ENCODE measurements at regions not wholly inside any gene's neighbourhood (a gene's known extent, or its start where the extent isn't known, plus 50 kb on each side); places are given as distances from the start of the nearest gene placed in this dataset.

GRCh38 chr4:189510601-189511000 lies 430.1 kb upstream of the FRG1 start:
- Histone ChIP-seq H3K79me2 (ENCODE audit: control insufficient read depth, insufficient read depth, low read length) (no peaks in the 10 kb centered on the region), H4K20me1 (ENCODE audit: control insufficient read depth, extremely low read depth, insufficient read depth, low read length) (no peaks in the 10 kb centered on the region), H3K36me3 (ENCODE audit: control insufficient read depth, insufficient read depth, low read length) (no peaks in the 10 kb centered on the region), H2AFZ (ENCODE audit: low read length) (no peak overlapping the region), H3K4me2 (ENCODE audit: extremely low read depth, insufficient read depth, low read length) (no peak overlapping the region), H3K27ac (ENCODE audit: insufficient read depth, low read length) (no peak overlapping the region), H3K9ac (ENCODE audit: insufficient read depth, low read length) (no peak overlapping the region), H3K4me3 (replicated peaks in 1 of 4; ENCODE audit: control extremely low read depth in 1 of 4, insufficient read depth in 1 of 4, low read depth in 3 of 4, low read length in 4 of 4) (no peak overlapping the region), H3K9me3 (ENCODE audit: control insufficient read depth, insufficient read depth, low read depth, low read length) (no peaks in the 10 kb centered on the region), H3K27me3 (ENCODE audit: control insufficient read depth, insufficient read depth, low read length) (no peaks in the 10 kb centered on the region), H3K4me1 (ENCODE audit: control insufficient read depth, extremely low read depth, insufficient read depth, low read length) (no peaks in the 10 kb centered on the region)
- TF ChIP-seq CTCF (conservative IDR thresholded peaks at IDR 0.05 in 1 of 2, IDR thresholded peaks at IDR 0.05 in 1 of 2; ENCODE audit: low read depth in 1 of 2, low read length in 2 of 2) (no peak), EZH2 (IDR thresholded peaks at IDR 0.05; ENCODE audit: low read length, missing control alignments) (no peak)
- no peak for DNase-seq (ENCODE audit: low read depth in 2 of 2)

- no peaks in the 10 kb centered on the region for H3K36me3 ChIP-seq (ENCODE audit: control insufficient read depth, insufficient read depth, low read length)
- H3K9ac ChIP-seq (ENCODE audit: insufficient read depth, low read length): no peak overlapping the region
- no peak for DNase-seq (ENCODE audit: low read depth in 2 of 2)
- no peak overlapping the region for H3K27ac ChIP-seq (ENCODE audit: insufficient read depth, low read length)
- H3K27me3 ChIP-seq (ENCODE audit: control insufficient read depth, insufficient read depth, low read length): no peaks in the 10 kb centered on the region
- H3K79me2 ChIP-seq (ENCODE audit: control insufficient read depth, insufficient read depth, low read length): no peaks in the 10 kb centered on the region
- no peaks in the 10 kb centered on the region for H3K9me3 ChIP-seq (ENCODE audit: control insufficient read depth, insufficient read depth, low read depth, low read length)
- H3K4me2 ChIP-seq (ENCODE audit: extremely low read depth, insufficient read depth, low read length): no peak overlapping the region
- TF ChIP-seq CTCF (conservative IDR thresholded peaks at IDR 0.05 in 1 of 2, IDR thresholded peaks at IDR 0.05 in 1 of 2; ENCODE audit: low read depth in 1 of 2, low read length in 2 of 2) (no peak), EZH2 (IDR thresholded peaks at IDR 0.05; ENCODE audit: low read length, missing control alignments) (no peak)
- no peak overlapping the region for H2AFZ ChIP-seq (ENCODE audit: low read length)
- no peak overlapping the region for H3K4me3 ChIP-seq (replicated peaks in 1 of 4; ENCODE audit: control extremely low read depth in 1 of 4, insufficient read depth in 1 of 4, low read depth in 3 of 4, low read length in 4 of 4)
- H4K20me1 ChIP-seq (ENCODE audit: control insufficient read depth, extremely low read depth, insufficient read depth, low read length): no peaks in the 10 kb centered on the region
- H3K4me1 ChIP-seq (ENCODE audit: control insufficient read depth, extremely low read depth, insufficient read depth, low read length): no peaks in the 10 kb centered on the region
Observed at GRCh38 chr4:189511581-189511980, 429.1 kb upstream of the FRG1 start.

- TF ChIP-seq CTCF (conservative IDR thresholded peaks at IDR 0.05 in 1 of 2, IDR thresholded peaks at IDR 0.05 in 1 of 2; ENCODE audit: low read depth in 1 of 2, low read length in 2 of 2) (no peak), EZH2 (IDR thresholded peaks at IDR 0.05; ENCODE audit: low read length, missing control alignments) (no peak)
- Histone ChIP-seq H2AFZ (ENCODE audit: low read length) (no peak overlapping the region), H4K20me1 (ENCODE audit: control insufficient read depth, extremely low read depth, insufficient read depth, low read length) (no peaks in the 10 kb centered on the region), H3K27me3 (ENCODE audit: control insufficient read depth, insufficient read depth, low read length) (no peaks in the 10 kb centered on the region), H3K36me3 (ENCODE audit: control insufficient read depth, insufficient read depth, low read length) (no peaks in the 10 kb centered on the region), H3K4me3 (replicated peaks in 1 of 4; ENCODE audit: control extremely low read depth in 1 of 4, insufficient read depth in 1 of 4, low read depth in 3 of 4, low read length in 4 of 4) (no peak overlapping the region), H3K9ac (ENCODE audit: insufficient read depth, low read length) (no peak overlapping the region), H3K4me1 (ENCODE audit: control insufficient read depth, extremely low read depth, insufficient read depth, low read length) (no peaks in the 10 kb centered on the region), H3K79me2 (ENCODE audit: control insufficient read depth, insufficient read depth, low read length) (no peaks in the 10 kb centered on the region), H3K27ac (ENCODE audit: insufficient read depth, low read length) (no peak overlapping the region), H3K4me2 (ENCODE audit: extremely low read depth, insufficient read depth, low read length) (no peak overlapping the region), H3K9me3 (ENCODE audit: control insufficient read depth, insufficient read depth, low read depth, low read length) (no peaks in the 10 kb centered on the region)
- DNase-seq (ENCODE audit: low read depth in 2 of 2): no peak
Observed at GRCh38 chr4:189513421-189513820, 427.3 kb upstream of the FRG1 start.

Measured in fibroblast of lung (primary cell).